ENCODE measurements at regions not wholly inside any gene's neighbourhood (a gene's known extent, or its start where the extent isn't known, plus 50 kb on each side); places are given as distances from the start of the nearest gene placed in this dataset.

- Histone ChIP-seq H3K9ac (replicated peaks in 1 of 4; ENCODE audit: extremely low read depth in 1 of 4, low read depth in 3 of 4, low read length in 3 of 4) (no peak overlapping the region), H2BK12ac (ENCODE audit: low read depth, low read length) (no peak overlapping the region; the same call in 1 of the 2 replicates), H4K8ac (ENCODE audit: extremely low read depth, insufficient read depth, low read length) (no peak overlapping the region), H3K18ac (ENCODE audit: extremely low read depth, low read length) (no peak overlapping the region), H3K79me2 (ENCODE audit: control insufficient read depth in 1 of 2, insufficient read depth in 2 of 2, low read length in 2 of 2) (no peaks in the 10 kb centered on the region), H3K4ac (replicated peaks; ENCODE audit: insufficient read length, low read depth, low read length) (no peak overlapping the region), H4K20me1 (replicated peaks in 1 of 2; ENCODE audit: control insufficient read depth in 1 of 2, insufficient read depth in 2 of 2, low read length in 2 of 2) (no peaks in the 10 kb centered on the region), H4K91ac (replicated peaks; ENCODE audit: insufficient read length, low read length) (no peak overlapping the region), H2BK5ac (ENCODE audit: low read depth, low read length) (no peak overlapping the region), H2BK120ac (replicated peaks; ENCODE audit: low read depth, low read length) (no peak overlapping the region), H3K27me3 (replicated peaks in 1 of 4; ENCODE audit: control insufficient read depth in 3 of 4, extremely low read depth in 1 of 4, insufficient read depth in 3 of 4, low read length in 3 of 4) (peaks cover 0 to 5% (median 0%) of the 10 kb centered on the region in 4 experiments; a peak in 4 of 7 replicates), H2AK5ac (ENCODE audit: low read depth, low read length) (no peak overlapping the region), H3K23ac (ENCODE audit: insufficient read length) (no peak overlapping the region), H3K56ac (replicated peaks; ENCODE audit: insufficient read length, low read depth, low read length) (no peak overlapping the region), H3K4me2 (ENCODE audit: insufficient read depth in 1 of 2, low read depth in 2 of 2, low read length in 2 of 2) (no peak overlapping the region), H2BK15ac (ENCODE audit: low read length) (no peak overlapping the region), H3K4me1 (replicated peaks in 1 of 4; ENCODE audit: control insufficient read depth in 3 of 4, insufficient read depth in 4 of 4, low read length in 3 of 4) (peaks cover 0 to 11% (median 9%) of the 10 kb centered on the region in 4 experiments; a peak in 6 of 7 replicates), H3K14ac (ENCODE audit: insufficient read length) (no peak overlapping the region), H3K9me3 (ENCODE audit: insufficient read depth in 2 of 2, low read depth in 1 of 2, low read length in 1 of 2) (no peaks in the 10 kb centered on the region), H2BK20ac (ENCODE audit: low read length) (no peak overlapping the region), H4K5ac (ENCODE audit: insufficient read length, low read depth, low read length) (no peak overlapping the region), H3K79me1 (ENCODE audit: low read depth, low read length) (no peaks in the 10 kb centered on the region), H3K4me3 (ENCODE audit: extremely low read depth in 1 of 4, insufficient read depth in 2 of 4, low read depth in 3 of 4, low read length in 4 of 4) (no peak overlapping the region), H3K36me3 (ENCODE audit: control insufficient read depth in 2 of 4, insufficient read depth in 4 of 4, low read length in 3 of 4) (no peaks in the 10 kb centered on the region), H3K23me2 (ENCODE audit: low read depth, low read length) (peaks cover 3% of the 10 kb centered on the region; the same call in 1 of the 2 replicates), H3K27ac (ENCODE audit: low read depth, low read length) (no peak overlapping the region), H2AFZ (ENCODE audit: low read length) (no peak overlapping the region)
- DNase-seq (ENCODE audit: low read depth in 1 of 2, low spot score in 2 of 2) = no peak
- FAIRE-seq = no peak
- 86% methylated on average over 3 of the region's 3 CpGs; no CpG with 5 or more reads in 1 of the 2 experiments for WGBS, 2 experiments (ENCODE audit: extremely low coverage in 1 of 2, insufficient coverage in 1 of 2, insufficient read length in 1 of 2, insufficient replicate concordance in 2 of 2, low coverage in 1 of 2, low lambda C conversion rate in 2 of 2, missing lambda C conversion rate in 1 of 2)
- CTCF ChIA-PET (ENCODE audit: partially characterized antibody) = interaction anchor here (0.8 to 1.2 kb wide), 2 partner anchors 167 to 215 kb away, joined by 3 to 6 read pairs; no protein-coding TSS in a partner anchor
- POLR2A ChIA-PET (ENCODE audit: partially characterized antibody) = no interaction called here
- no peak for TF ChIP-seq HDAC2 (IDR thresholded peaks at IDR 0.05; ENCODE audit: borderline replicate concordance in 1 of 2, low read depth in 2 of 2, low read length in 2 of 2)
- TF ChIP-seq, protein P1, sequence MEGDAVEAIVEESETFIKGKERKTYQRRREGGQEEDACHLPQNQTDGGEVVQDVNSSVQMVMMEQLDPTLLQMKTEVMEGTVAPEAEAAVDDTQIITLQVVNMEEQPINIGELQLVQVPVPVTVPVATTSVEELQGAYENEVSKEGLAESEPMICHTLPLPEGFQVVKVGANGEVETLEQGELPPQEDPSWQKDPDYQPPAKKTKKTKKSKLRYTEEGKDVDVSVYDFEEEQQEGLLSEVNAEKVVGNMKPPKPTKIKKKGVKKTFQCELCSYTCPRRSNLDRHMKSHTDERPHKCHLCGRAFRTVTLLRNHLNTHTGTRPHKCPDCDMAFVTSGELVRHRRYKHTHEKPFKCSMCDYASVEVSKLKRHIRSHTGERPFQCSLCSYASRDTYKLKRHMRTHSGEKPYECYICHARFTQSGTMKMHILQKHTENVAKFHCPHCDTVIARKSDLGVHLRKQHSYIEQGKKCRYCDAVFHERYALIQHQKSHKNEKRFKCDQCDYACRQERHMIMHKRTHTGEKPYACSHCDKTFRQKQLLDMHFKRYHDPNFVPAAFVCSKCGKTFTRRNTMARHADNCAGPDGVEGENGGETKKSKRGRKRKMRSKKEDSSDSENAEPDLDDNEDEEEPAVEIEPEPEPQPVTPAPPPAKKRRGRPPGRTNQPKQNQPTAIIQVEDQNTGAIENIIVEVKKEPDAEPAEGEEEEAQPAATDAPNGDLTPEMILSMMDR (IDR thresholded peaks at IDR 0.05; ENCODE audit: control extremely low read depth in 1 of 3, insufficient read depth in 1 of 3, low read depth in 1 of 3, low read length in 3 of 3) = no peak
- TF ChIP-seq TAF7 (optimal IDR thresholded peaks at IDR 0.05; ENCODE audit: borderline replicate concordance, low read depth, low read length) = no peak
- TF ChIP-seq ATF3 (IDR thresholded peaks at IDR 0.05; ENCODE audit: insufficient read depth, low read depth, low read length) = no peak
- no peak for TF ChIP-seq POU5F1 (IDR thresholded peaks at IDR 0.05; ENCODE audit: low read depth, low read length)
- no peak for TF ChIP-seq SUZ12 (IDR thresholded peaks at IDR 0.05; ENCODE audit: low read length)
- TF ChIP-seq TEAD4 (IDR thresholded peaks at IDR 0.05; ENCODE audit: low read depth, low read length) = no peak
- no peak for TF ChIP-seq RXRA (IDR thresholded peaks at IDR 0.05; ENCODE audit: insufficient read depth, low read depth, low read length)
- TF ChIP-seq JUND (IDR thresholded peaks at IDR 0.05; ENCODE audit: low read length) = no peak
- no peak for TF ChIP-seq GABPA (IDR thresholded peaks at IDR 0.05; ENCODE audit: borderline replicate concordance, insufficient read depth, low read length)
- TF ChIP-seq KDM4A (IDR thresholded peaks at IDR 0.05; ENCODE audit: low read depth, low read length, severe bottlenecking) = no peak
These were observed 623.2 kb upstream of the B3GAT1 start for GRCh38 chr11:135035282-135035681.
